ENCODE measurements at regions not wholly inside any gene's neighbourhood (a gene's known extent, or its start where the extent isn't known, plus 50 kb on each side); places are given as distances from the start of the nearest gene placed in this dataset.
"Not testable (repeated sequence)": the region's sequence is repeated elsewhere in the genome, so short reads cannot be mapped to it uniquely, and the experiment has no call there.

- H4K91ac ChIP-seq (replicated peaks; ENCODE audit: insufficient read length, low read length); H2BK5ac ChIP-seq (ENCODE audit: low read depth, low read length); H3K56ac ChIP-seq (replicated peaks; ENCODE audit: insufficient read length, low read depth, low read length); H3K79me1 ChIP-seq (ENCODE audit: low read depth, low read length); CTCF ChIA-PET (ENCODE audit: partially characterized antibody); H3K4me1 ChIP-seq (replicated peaks in 1 of 4; ENCODE audit: control insufficient read depth in 3 of 4, insufficient read depth in 4 of 4, low read length in 3 of 4); H3K36me3 ChIP-seq (ENCODE audit: control insufficient read depth in 2 of 4, insufficient read depth in 4 of 4, low read length in 3 of 4); H2AK5ac ChIP-seq (ENCODE audit: low read depth, low read length); H2BK20ac ChIP-seq (ENCODE audit: low read length); H2BK120ac ChIP-seq (replicated peaks; ENCODE audit: low read depth, low read length); H3K4me3 ChIP-seq (ENCODE audit: extremely low read depth in 1 of 4, insufficient read depth in 2 of 4, low read depth in 3 of 4, low read length in 4 of 4); H4K20me1 ChIP-seq (replicated peaks in 1 of 2; ENCODE audit: control insufficient read depth in 1 of 2, insufficient read depth in 2 of 2, low read length in 2 of 2); H3K4ac ChIP-seq (replicated peaks; ENCODE audit: insufficient read length, low read depth, low read length); H3K23ac ChIP-seq (ENCODE audit: insufficient read length); H3K9me3 ChIP-seq (ENCODE audit: insufficient read depth in 2 of 2, low read depth in 1 of 2, low read length in 1 of 2); H3K23me2 ChIP-seq (ENCODE audit: low read depth, low read length); FAIRE-seq; H2BK15ac ChIP-seq (ENCODE audit: low read length); H3K27ac ChIP-seq (ENCODE audit: low read depth, low read length); H3K27me3 ChIP-seq (replicated peaks in 1 of 4; ENCODE audit: control insufficient read depth in 3 of 4, extremely low read depth in 1 of 4, insufficient read depth in 3 of 4, low read length in 3 of 4); DNase-seq (ENCODE audit: low read depth in 1 of 2, low spot score in 2 of 2); POLR2A ChIA-PET (ENCODE audit: partially characterized antibody); H2AFZ ChIP-seq (ENCODE audit: low read length); H3K18ac ChIP-seq (ENCODE audit: extremely low read depth, low read length); H3K14ac ChIP-seq (ENCODE audit: insufficient read length); H2BK12ac ChIP-seq (ENCODE audit: low read depth, low read length); H3K79me2 ChIP-seq (ENCODE audit: control insufficient read depth in 1 of 2, insufficient read depth in 2 of 2, low read length in 2 of 2); H4K8ac ChIP-seq (ENCODE audit: extremely low read depth, insufficient read depth, low read length); H3K9ac ChIP-seq (replicated peaks in 1 of 4; ENCODE audit: extremely low read depth in 1 of 4, low read depth in 3 of 4, low read length in 3 of 4); H3K4me2 ChIP-seq (ENCODE audit: insufficient read depth in 1 of 2, low read depth in 2 of 2, low read length in 2 of 2); H4K5ac ChIP-seq (ENCODE audit: insufficient read length, low read depth, low read length): not testable (repeated sequence)
- WGBS, 2 experiments (ENCODE audit: extremely low coverage in 1 of 2, insufficient coverage in 1 of 2, insufficient read length in 1 of 2, insufficient replicate concordance in 2 of 2, low coverage in 1 of 2, low lambda C conversion rate in 2 of 2, missing lambda C conversion rate in 1 of 2) = 89% methylated on average over 3 of the region's 3 CpGs; no CpG with 5 or more reads in 1 of the 2 experiments
These were observed 314.1 kb downstream of the FRK start for GRCh38 chr6:115746583-115746982.
